NCI-H2081 treated with DMSO at 0.1 percent for 48 hours (cell line): ENCODE measurements at regions not wholly inside any gene's neighbourhood (a gene's known extent, or its start where the extent isn't known, plus 50 kb on each side); places are given as distances from the start of the nearest gene placed in this dataset.
"Not testable (repeated sequence)": the region's sequence is repeated elsewhere in the genome, so short reads cannot be mapped to it uniquely, and the experiment has no call there.

Experiments
- DNase-seq: peaks from one replicate; lab custom pipeline; 2025; lab: John Stamatoyannopoulos, UW

GRCh38 chr16:7962091-7962879, 628.0 kb downstream of the TMEM114 start:
- DNase-seq: no peak

- no peak for DNase-seq
Observed at GRCh38 chr16:7957151-7957550, 624.5 kb downstream of the RBFOX1 start.

GRCh38 chr16:7953360-7953759, 620.7 kb downstream of the RBFOX1 start:
- no peak for DNase-seq

GRCh38 chr16:7946142-7946541, 613.5 kb downstream of the RBFOX1 start:
- DNase-seq: no peak

GRCh38 chr16:7938175-7938574, 605.5 kb downstream of the RBFOX1 start:
- no peak for DNase-seq

GRCh38 chr16:7921345-7921744, 588.7 kb downstream of the RBFOX1 start:
- DNase-seq: no peak

- DNase-seq: no peak
Observed at GRCh38 chr16:7919782-7920181, 587.1 kb downstream of the RBFOX1 start.

GRCh38 chr16:7914748-7915147, 582.1 kb downstream of the RBFOX1 start:
- DNase-seq: no peak

GRCh38 chr16:7912132-7912531, 579.5 kb downstream of the RBFOX1 start:
- DNase-seq: no peak

GRCh38 chr16:7910116-7910515, 577.5 kb downstream of the RBFOX1 start:
- peak; percentile 56 for DNase-seq

- DNase-seq: no peak
Observed at GRCh38 chr16:7888411-7888810, 555.8 kb downstream of the RBFOX1 start.

- DNase-seq: no peak
Observed at GRCh38 chr16:7887316-7887715, 554.7 kb downstream of the RBFOX1 start.

- DNase-seq: no peak
Observed at GRCh38 chr16:7871979-7872378, 539.3 kb downstream of the RBFOX1 start.

- no peak for DNase-seq
Observed at GRCh38 chr16:7871371-7871770, 538.7 kb downstream of the RBFOX1 start.

GRCh38 chr16:7867831-7868230, 535.2 kb downstream of the RBFOX1 start:
- no peak for DNase-seq

GRCh38 chr16:7866144-7866543, 533.5 kb downstream of the RBFOX1 start:
- DNase-seq: no peak

- not testable (repeated sequence) for DNase-seq
Observed at GRCh38 chr16:7865393-7865792, 532.7 kb downstream of the RBFOX1 start.

- no peak for DNase-seq
Observed at GRCh38 chr16:7861891-7862582, 529.4 kb downstream of the RBFOX1 start.

- no peak for DNase-seq
Observed at GRCh38 chr16:7853197-7853596, 520.6 kb downstream of the RBFOX1 start.

GRCh38 chr16:7849841-7850240, 517.2 kb downstream of the RBFOX1 start:
- no peak for DNase-seq

GRCh38 chr16:7843261-7843660, 510.6 kb downstream of the RBFOX1 start:
- no peak for DNase-seq

- no peak for DNase-seq
Observed at GRCh38 chr16:7839568-7839967, 506.9 kb downstream of the RBFOX1 start.

- DNase-seq: peak; percentile 44
Observed at GRCh38 chr16:7834771-7835431, 502.3 kb downstream of the RBFOX1 start.
